ENCODE measurements at regions not wholly inside any gene's neighbourhood (a gene's known extent, or its start where the extent isn't known, plus 50 kb on each side); places are given as distances from the start of the nearest gene placed in this dataset.
"Not testable (repeated sequence)": the region's sequence is repeated elsewhere in the genome, so short reads cannot be mapped to it uniquely, and the experiment has no call there.

- no peak for DNase-seq (ENCODE audit: insufficient read length, low spot score, missing footprints)
- no peaks in the 10 kb centered on the region for H3K79me2 ChIP-seq (ENCODE audit: insufficient read depth, low read length)
- no peak for TF ChIP-seq CTCF (IDR thresholded peaks at IDR 0.05; ENCODE audit: extremely low read depth, low read depth, low read length)
- peak overlapping the region; percentile 89 for H2AFZ ChIP-seq (ENCODE audit: low read length)
- peak overlapping the region; percentile 81 for H3K4me2 ChIP-seq (ENCODE audit: insufficient read depth, low read length)
- no peaks in the 10 kb centered on the region for H3K9me3 ChIP-seq (ENCODE audit: low read depth, low read length)
- peak overlapping the region; percentile 53 for H3K4me3 ChIP-seq (ENCODE audit: insufficient read depth, low read length)
- peaks cover 16% of the 10 kb centered on the region for H3K27me3 ChIP-seq (ENCODE audit: insufficient read depth, low read length)
- H3K36me3 ChIP-seq (ENCODE audit: insufficient read depth, low read length), result no peaks in the 10 kb centered on the region
- H3K4me1 ChIP-seq (ENCODE audit: insufficient read depth, low read length), result peaks cover 7% of the 10 kb centered on the region
- no peak overlapping the region for H3K27ac ChIP-seq (ENCODE audit: low read depth, low read length)
- no peaks in the 10 kb centered on the region for H4K20me1 ChIP-seq (ENCODE audit: insufficient read depth, low read length)
These were observed 136.3 kb downstream of the KCNJ12 start for GRCh38 chr17:21512307-21513011.

GRCh38 chr17:21513012-21513570 is 136.9 kb downstream of the KCNJ12 start:
- H3K27me3 ChIP-seq (ENCODE audit: insufficient read depth, low read length), result peaks cover 16% of the 10 kb centered on the region
- DNase-seq (ENCODE audit: insufficient read length, low spot score, missing footprints), result peak; percentile 97
- H2AFZ ChIP-seq (ENCODE audit: low read length), result peak overlapping the region; percentile 89
- no peaks in the 10 kb centered on the region for H3K79me2 ChIP-seq (ENCODE audit: insufficient read depth, low read length)
- H4K20me1 ChIP-seq (ENCODE audit: insufficient read depth, low read length), result no peaks in the 10 kb centered on the region
- TF ChIP-seq CTCF (IDR thresholded peaks at IDR 0.05; ENCODE audit: extremely low read depth, low read depth, low read length), result peak; percentile 70
- peak overlapping the region; percentile 53 for H3K4me3 ChIP-seq (ENCODE audit: insufficient read depth, low read length)
- no peaks in the 10 kb centered on the region for H3K36me3 ChIP-seq (ENCODE audit: insufficient read depth, low read length)
- peak overlapping the region; percentile 81 for H3K4me2 ChIP-seq (ENCODE audit: insufficient read depth, low read length)
- H3K4me1 ChIP-seq (ENCODE audit: insufficient read depth, low read length), result peaks cover 7% of the 10 kb centered on the region
- no peaks in the 10 kb centered on the region for H3K9me3 ChIP-seq (ENCODE audit: low read depth, low read length)
- H3K27ac ChIP-seq (ENCODE audit: low read depth, low read length), result no peak overlapping the region

- not testable (repeated sequence) for H3K79me2 ChIP-seq (ENCODE audit: insufficient read depth, low read length); H3K36me3 ChIP-seq (ENCODE audit: insufficient read depth, low read length); H3K9me3 ChIP-seq (ENCODE audit: low read depth, low read length); H3K4me1 ChIP-seq (ENCODE audit: insufficient read depth, low read length); DNase-seq (ENCODE audit: insufficient read length, low spot score, missing footprints); H4K20me1 ChIP-seq (ENCODE audit: insufficient read depth, low read length); H3K27ac ChIP-seq (ENCODE audit: low read depth, low read length); H3K4me2 ChIP-seq (ENCODE audit: insufficient read depth, low read length); H3K4me3 ChIP-seq (ENCODE audit: insufficient read depth, low read length); H2AFZ ChIP-seq (ENCODE audit: low read length)
- peaks cover 18% of the 10 kb centered on the region for H3K27me3 ChIP-seq (ENCODE audit: insufficient read depth, low read length)
These were observed 138.4 kb downstream of the KCNJ12 start for GRCh38 chr17:21514567-21514966.

GRCh38 chr17:21517538-21518293 is 141.6 kb downstream of the KCNJ12 start:
- Histone ChIP-seq H3K4me2 (ENCODE audit: insufficient read depth, low read length) (no peak overlapping the region), H3K27me3 (ENCODE audit: insufficient read depth, low read length) (peaks cover 2% of the 10 kb centered on the region), H3K4me3 (ENCODE audit: insufficient read depth, low read length) (no peak overlapping the region), H3K9me3 (ENCODE audit: low read depth, low read length) (no peaks in the 10 kb centered on the region), H2AFZ (ENCODE audit: low read length) (no peak overlapping the region), H3K4me1 (ENCODE audit: insufficient read depth, low read length) (peaks cover 2% of the 10 kb centered on the region), H3K36me3 (ENCODE audit: insufficient read depth, low read length) (no peaks in the 10 kb centered on the region), H4K20me1 (ENCODE audit: insufficient read depth, low read length) (no peaks in the 10 kb centered on the region), H3K27ac (ENCODE audit: low read depth, low read length) (no peak overlapping the region), H3K79me2 (ENCODE audit: insufficient read depth, low read length) (no peaks in the 10 kb centered on the region)
- no peak for DNase-seq (ENCODE audit: insufficient read length, low spot score, missing footprints)
- no peak for TF ChIP-seq CTCF (IDR thresholded peaks at IDR 0.05; ENCODE audit: extremely low read depth, low read depth, low read length)
